Stimulated activated CD4-positive, alpha-beta T cell treated with anti-CD3 and anti-CD28 coated beads, Interleukin-2, amount 100 ng/mL, for 24 hours (primary cell): ENCODE measurements at regions not wholly inside any gene's neighbourhood (a gene's known extent, or its start where the extent isn't known, plus 50 kb on each side); places are given as distances from the start of the nearest gene placed in this dataset.
A peak's percentile ranks its signal among the peaks of the same experiment; 100 is the strongest.
"Not testable (repeated sequence)": the region's sequence is repeated elsewhere in the genome, so short reads cannot be mapped to it uniquely, and the experiment has no call there.

Experiments used
- DNase-seq, 2 donors: peaks; one replicate each; pipeline ENCODE4 v3.0.0-alpha.2; 2020

- DNase-seq = no peak
Measured at GRCh38 chr5:158473016-158473635, 614.2 kb upstream of the CLINT1 start.

- DNase-seq = no peak
Measured at GRCh38 chr5:158471535-158471924, 612.6 kb upstream of the CLINT1 start.

DNA sequence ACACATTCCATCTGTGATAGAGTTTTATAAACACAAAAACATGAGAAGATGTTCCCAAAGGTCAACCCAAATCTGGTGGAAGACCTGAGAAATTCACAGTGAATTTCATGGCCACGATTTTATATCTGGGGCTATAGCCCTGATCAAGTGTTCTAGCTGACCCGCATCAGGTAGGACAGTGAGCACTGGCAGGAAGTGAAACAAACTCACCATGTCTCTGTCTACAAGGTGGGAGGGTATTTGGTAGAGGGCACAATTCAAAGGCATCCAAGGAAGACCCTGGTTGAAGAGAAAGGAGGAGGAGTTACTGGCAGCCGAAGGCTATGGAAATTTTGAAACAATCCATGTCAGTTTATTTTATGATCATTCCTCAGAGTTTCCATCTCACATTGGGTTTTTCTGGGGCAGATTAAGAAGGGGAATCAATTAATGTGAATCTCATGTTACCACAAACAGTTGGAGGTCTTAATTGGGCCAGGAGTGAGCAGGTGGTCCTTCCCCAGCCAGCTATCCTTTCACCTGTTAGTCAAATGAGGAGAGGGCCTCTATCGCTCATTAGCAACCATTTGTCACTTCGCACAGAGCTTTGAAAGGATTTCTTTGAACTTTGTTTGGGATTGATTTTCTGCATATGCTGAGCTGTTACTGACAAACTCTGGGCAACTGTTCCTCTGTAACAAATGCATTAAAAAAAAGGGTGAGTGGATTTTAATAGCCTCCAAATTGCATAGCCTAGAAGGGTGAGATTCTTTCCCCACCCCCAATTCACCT, 612.0 kb upstream of the CLINT1 start:
- DNase-seq = no peak

GRCh38 chr5:158468444-158468843, 609.5 kb upstream of the CLINT1 start:
- no peak for DNase-seq

DNA sequence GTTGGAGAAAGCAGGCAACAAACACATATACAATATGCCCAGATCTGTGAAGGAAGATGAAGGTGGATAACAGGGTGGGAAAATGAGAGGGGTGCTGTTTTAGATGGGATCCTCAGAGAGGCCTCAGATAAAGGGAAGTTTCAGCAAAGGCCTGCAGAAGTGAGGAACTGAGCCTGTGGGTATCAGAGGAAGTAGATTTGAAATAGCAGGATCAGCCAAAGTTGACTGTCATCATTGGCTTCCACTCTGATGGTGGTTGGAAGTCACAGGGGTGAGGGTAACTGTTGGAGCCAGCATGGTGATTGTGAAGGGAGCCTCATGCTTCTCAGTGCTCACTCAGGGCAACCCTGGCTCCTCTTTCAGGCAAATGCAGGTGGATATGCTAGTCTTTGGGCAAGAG, 607.2 kb upstream of the CLINT1 start:
- no peak for DNase-seq

GRCh38 chr5:158465086-158465972, 606.4 kb upstream of the CLINT1 start:
- DNase-seq = no peak

- DNase-seq = no peak
Measured at GRCh38 chr5:158464383-158464782, 605.4 kb upstream of the CLINT1 start.

DNA sequence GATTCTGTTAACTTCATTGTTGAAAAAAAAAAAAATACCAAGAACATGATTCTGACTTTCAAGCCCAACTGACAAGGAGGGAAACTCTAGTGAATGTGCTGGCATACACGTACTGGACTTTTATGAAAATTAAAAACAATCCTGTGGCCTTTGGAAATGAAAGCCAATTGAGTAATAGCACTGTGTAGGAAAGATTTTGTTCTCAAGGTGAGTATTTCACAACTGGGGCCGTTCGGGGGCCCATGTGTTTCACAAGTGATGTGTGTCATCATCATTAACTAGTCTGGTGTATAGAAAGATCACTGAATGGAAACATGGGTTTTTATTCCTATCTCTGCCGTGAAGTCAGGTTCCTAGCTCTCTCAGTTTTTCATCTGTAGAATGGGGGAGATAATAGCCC, 605.0 kb upstream of the CLINT1 start:
- peak in 1 of 2 donors; percentile 21 for DNase-seq

GRCh38 chr5:158463188-158463587, 604.2 kb upstream of the CLINT1 start:
- no peak for DNase-seq

DNA sequence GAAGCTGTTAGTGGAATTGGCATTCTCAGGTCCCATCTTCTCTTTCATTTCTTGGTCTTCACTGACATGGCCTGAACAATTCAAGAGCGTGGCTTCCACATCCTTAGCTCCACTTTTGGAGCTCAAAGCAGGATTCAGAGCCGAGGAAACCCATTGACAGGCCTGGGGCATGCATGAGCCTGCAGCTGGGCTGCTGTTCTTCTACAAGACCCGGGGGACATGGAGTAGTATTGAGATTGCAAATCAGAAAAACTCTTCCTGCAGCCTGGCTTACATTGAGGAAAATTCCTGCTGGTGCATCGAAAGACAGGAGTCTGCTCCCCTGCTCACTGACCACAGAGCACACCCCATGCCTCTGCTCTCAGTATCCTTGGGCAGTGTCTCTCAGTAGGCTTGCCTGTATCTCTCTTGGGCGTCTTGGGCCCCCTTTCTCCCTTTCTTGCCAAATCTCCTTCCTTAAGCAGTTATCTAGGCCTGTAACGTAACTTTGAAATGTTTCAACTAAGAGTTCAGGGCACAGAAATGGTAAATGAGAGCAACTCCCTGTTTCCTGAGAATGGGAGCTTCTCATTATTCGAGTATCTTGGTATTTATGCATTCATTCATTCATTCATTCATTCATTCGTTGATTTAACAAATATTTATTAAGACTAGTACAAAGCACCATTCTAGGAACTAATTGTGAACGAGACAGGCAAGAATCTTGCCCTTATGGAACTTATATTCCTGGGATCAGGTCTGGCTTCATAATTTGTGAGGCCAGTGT, 603.6 kb upstream of the CLINT1 start:
- no peak for DNase-seq

DNA sequence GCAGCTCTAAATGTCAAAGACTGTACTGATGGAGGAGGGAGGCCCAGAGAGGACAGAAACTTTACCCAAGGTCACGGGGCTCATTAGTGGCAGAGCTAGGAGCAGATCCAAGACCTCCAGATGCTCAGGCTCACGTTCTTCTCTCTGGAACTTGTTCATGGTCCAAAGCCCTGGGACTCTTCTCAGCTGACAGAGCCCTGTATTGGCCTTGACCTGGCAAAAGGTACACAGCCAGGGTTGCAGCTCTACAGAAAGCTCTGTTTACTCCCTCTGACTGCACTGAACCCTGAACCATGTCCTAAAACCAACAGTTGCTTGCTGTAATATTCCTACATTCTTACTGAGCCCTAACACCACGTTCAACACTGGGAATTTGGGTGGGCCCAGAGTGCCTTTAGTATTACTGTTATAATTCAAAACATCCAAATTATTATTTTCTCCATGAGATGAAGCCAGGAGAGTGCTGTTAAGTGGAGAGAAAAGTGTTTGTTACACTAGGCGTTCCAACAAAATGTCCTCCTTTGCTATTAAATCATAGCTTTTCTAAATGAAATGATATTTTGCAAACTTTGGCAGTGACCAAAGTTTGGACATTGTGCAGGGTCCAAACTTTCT, 602.4 kb upstream of the CLINT1 start:
- DNase-seq = no peak

DNA sequence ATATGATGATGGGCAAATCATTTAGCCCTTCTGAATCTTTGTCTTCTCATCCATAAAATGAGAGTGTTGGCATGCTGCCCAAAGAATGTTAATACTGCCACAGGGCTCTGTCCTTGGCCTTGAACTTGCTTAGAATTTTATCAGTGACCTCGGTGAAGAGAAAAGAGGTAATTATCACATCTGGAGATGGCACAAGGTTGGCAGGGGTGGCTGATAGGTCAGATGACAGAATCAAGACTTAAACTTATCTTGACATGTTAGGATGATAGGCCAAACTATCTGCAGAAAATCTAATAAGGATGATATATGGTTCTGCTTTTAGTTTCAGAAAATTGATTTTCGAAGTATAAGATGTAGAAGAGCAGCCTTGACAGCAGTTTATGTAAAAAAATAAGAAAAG, 599.1 kb upstream of the CLINT1 start:
- no peak for DNase-seq

DNA sequence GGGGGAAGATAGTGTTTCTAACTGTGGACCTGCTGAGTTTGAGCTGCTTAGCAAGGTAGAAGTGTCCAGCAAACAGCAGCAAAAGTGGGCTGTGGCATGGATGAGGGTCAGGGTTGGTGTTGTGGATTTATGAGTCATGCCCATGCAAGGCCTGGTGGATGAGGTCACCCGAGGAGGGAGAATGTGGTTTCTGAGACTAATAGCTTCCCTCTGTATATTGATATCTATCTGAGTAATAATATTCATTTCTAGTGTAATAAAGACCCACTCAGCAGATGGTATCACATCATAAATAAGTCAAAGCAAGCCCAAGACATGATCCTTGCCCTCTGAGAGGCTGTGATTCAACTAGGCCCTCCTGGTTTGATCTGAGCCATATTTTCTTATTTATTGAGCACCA, 597.8 kb upstream of the CLINT1 start:
- DNase-seq = no peak

- no peak for DNase-seq
Measured at GRCh38 chr5:158456241-158456640, 597.3 kb upstream of the CLINT1 start.

- no peak for DNase-seq
Measured at GRCh38 chr5:158451993-158452672, 593.2 kb upstream of the CLINT1 start.

GRCh38 chr5:158451203-158451992, 592.5 kb upstream of the CLINT1 start:
- DNase-seq = no peak

GRCh38 chr5:158450751-158451171, 591.8 kb upstream of the CLINT1 start:
- no peak for DNase-seq

GRCh38 chr5:158446761-158447160, 587.8 kb upstream of the CLINT1 start:
- not testable (repeated sequence) for DNase-seq

DNA sequence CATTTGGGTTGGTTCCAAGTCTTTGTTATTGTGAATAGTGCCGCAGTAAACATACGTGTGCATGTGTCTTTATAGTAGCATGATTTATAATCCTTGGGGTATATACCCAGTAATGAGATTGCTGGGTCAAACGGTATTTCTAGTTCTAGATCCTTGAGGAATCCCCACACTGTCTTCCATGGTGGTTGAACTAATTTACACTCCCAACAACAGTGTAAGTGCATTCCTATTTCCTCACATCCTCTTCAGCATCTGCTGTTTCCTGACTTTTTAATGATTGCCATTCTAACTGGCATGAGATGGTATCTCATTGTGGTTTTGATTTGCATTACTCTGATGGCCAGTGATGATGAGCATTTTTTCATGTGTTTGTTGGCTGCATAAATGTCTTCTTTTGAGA, 580.3 kb upstream of the CLINT1 start:
- DNase-seq = not testable (repeated sequence)

GRCh38 chr5:158436271-158437065, 577.5 kb upstream of the CLINT1 start:
- no peak for DNase-seq
